ENCODE measurements at regions not wholly inside any gene's neighbourhood (a gene's known extent, or its start where the extent isn't known, plus 50 kb on each side); places are given as distances from the start of the nearest gene placed in this dataset.

- no peak for DNase-seq
These were observed 167.8 kb downstream of the ENGASE start for GRCh38 chr17:79242393-79242792.

GRCh38 chr17:79241616-79242015 lies 167.0 kb downstream of the ENGASE start:
- DNase-seq: no peak

- no peak for DNase-seq
These were observed 164.6 kb downstream of the ENGASE start for GRCh38 chr17:79239205-79239604.

GRCh38 chr17:79237448-79238053 lies 162.9 kb downstream of the ENGASE start:
- no peak for DNase-seq

GRCh38 chr17:79235808-79236207 lies 161.2 kb downstream of the ENGASE start:
- DNase-seq: no peak

DNA sequence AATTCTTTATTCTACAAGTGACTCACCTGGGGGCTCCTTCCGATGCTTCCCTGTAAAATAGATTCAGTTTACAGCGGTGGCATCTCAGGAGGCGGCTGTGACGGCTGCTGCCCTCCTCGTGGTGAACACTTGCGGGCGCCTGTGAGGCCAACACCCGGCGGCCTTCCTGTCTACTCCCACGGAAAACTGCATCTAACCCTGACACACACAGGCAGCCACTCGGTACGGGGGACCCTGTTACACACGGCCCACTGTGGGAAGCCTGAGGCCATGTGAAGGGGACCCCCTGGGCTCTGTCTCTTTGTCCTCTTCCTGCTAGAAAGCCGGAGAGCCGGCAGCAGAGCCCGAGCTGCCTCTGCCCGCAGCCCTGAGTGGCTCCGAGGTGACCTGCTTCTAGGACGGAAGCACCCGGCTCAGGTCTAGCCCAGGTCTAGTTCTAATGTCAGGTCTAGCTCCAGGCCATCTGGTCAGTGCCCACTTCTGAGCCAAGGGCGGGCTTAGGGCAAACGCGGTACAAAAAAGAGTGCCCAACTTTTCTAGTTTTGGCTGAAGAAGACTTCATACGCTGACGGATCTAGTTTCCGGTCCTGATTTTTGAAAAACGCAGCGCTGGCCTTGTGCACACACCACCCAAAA lies 159.4 kb downstream of the ENGASE start:
- DNase-seq: no peak

DNA sequence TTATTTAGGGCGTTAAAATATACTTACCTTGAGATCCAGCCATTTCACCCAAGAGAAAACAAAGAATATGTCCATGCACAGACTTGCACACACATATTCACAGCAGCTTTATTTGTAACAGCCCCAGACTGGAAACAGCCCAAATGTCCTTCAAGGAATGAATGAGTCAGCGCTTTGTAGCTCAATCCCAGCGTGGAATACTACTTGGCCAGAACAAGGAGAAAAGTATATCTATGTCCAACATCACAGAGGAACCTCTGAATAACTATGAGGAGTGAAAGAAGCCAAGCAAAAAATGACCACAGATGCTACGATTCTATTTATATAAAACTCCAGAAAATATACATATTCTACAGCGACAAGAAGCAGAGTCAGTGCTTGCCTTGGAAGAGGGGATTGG lies 158.3 kb downstream of the ENGASE start:
- DNase-seq: no peak

GRCh38 chr17:79231766-79232287 lies 157.2 kb downstream of the ENGASE start:
- no peak for DNase-seq

GRCh38 chr17:79230576-79230975 lies 156.0 kb downstream of the ENGASE start:
- DNase-seq: no peak

GRCh38 chr17:79226037-79226436 lies 151.4 kb downstream of the ENGASE start:
- no peak for DNase-seq

DNA sequence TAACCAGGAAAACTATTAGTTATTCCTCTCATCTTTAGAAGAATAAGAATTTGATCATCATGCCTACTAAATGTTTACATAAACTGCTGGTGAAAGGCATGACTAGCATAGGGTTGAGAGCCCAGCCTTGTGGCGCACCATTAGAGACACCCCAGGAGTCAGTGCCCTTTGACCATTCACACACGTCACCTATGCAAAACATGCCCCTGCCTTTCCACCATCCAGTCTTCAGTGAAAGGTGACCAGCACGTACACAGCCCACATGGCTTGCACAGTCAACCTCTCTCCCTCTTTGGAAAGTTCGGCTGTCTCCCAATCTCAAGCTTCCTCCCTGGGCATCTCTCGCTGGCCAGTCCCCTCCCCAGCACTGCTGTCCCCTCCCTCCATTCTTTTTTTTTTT lies 150.3 kb downstream of the ENGASE start:
- no peak for DNase-seq

DNA sequence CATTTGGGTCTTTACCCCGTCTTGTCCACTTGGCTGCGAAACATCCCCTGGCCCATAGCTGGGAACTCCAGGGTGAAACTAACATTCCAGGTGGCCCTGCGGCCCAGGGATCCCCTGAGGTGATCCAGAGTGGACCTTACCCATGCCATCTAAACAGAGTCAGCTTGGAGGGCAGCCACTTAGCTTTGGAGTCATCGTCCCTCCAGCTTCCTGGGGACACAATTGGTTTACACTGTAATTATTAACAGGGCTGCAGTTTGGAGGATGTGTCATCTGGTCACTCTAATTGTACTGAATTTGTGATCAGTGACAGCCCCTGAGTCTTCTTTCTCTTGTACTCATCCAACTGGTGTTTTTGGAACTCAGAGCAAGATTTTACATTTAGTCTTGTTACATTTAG lies 149.9 kb downstream of the ENGASE start:
- DNase-seq: no peak

- no peak for DNase-seq
These were observed 149.3 kb downstream of the ENGASE start for GRCh38 chr17:79223953-79224352.

- no peak for DNase-seq
These were observed 148.8 kb downstream of the ENGASE start for GRCh38 chr17:79223471-79223870.

DNA sequence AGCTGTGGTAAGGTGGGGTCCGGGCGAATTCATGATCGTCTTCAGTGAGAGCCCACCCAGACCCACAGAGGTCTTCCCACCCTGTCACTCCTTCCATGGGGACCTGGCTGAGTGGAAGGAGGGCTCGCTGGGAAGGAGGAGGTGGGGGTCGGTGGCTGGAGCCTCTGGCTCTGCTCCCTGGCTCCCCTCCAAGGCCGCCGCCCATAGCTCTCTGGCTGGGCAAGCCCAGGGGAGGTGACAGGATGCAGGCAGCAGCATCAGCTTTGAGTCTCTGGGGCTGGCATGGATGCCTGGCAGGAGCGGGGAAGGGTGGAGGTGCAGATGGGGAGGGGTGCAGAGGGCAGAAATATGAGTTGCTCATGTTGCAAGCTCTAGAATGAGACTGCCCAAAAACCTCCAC lies 147.0 kb downstream of the ENGASE start:
- DNase-seq: no peak

DNA sequence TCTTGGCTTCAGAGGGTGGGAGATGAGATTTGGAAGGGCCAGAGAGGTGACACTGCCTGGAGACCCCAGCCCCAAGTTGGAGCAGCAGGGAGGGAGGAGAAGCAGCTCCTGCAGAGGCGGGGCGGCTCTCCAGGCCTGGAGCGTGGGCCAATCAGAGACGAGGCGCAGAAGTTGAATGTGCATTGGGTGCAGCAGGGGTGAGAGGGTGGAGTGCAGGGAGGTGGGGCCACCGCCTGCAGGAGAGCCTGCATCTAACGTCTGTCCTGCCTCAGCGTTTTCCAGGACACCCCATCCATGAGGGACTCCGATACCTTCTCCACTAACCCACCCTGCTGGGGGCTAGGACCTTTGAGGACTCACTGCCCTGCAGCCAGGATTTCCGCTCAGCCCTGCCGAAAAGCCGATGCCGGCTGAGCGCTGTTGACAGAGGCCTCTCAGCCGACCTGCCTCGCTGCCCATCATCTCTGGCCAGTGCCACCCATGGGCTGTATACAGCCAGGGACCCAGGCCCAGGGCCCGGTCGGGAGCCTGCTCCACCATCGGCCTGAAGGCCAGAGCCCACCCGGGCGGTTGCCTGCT lies 146.2 kb downstream of the ENGASE start:
- DNase-seq: no peak

- no peak for DNase-seq
These were observed 145.6 kb downstream of the ENGASE start for GRCh38 chr17:79220201-79220712.

DNA sequence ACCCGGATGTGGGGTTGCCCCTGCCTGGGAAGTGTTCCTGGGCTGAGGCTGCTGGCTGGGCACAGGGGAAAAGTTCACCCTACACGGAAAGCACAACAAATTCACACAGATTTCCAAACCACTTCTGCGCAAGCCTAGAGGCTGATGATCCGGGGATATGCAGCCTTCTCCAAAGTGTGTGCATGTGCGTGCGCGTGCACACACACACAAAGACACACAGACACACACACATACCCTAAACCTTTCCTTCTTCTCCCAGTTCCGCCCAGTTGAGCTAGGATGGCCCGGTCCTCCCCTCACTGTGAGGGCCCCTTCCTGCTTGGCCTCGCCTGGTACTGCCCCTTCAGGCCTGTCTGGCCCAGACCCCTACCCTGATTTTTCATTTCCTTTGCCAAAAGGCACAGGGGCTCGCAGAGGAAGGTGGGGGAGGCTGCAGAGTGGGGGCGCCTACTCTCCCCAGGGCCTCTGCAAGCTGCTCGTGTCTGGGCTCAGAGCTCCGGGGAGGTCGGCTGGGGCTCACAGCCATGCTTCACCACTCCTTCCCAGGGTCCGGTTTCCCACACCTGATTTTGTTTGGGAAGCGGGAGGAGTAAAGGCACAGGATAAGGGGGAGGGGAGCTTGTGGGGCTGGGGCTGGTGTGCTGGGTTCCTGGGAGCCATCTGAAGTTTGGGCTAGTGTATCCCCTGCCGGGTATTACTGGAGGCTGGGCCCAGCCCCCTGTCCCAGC lies 144.7 kb downstream of the ENGASE start:
- DNase-seq: no peak

DNA sequence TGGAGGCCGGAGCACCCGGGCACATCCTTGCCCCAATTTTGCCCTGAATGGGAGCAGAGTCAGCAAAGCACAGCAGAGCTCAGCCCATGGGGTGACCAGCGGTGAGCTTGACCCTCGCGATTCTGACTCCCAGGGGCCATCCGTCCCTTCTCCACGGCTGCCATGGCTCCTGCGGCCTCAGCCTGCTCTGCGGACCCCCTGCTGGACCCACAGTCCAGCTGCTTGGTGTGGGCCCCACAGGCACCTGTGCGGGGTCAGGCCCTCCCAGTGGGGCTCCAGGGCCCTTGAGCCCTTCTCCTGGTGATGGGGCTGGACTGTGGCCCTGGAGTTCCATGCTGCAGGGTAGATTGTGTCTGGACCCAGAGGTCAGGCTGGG lies 144.2 kb downstream of the ENGASE start:
- DNase-seq: no peak

- DNase-seq: no peak
These were observed 143.7 kb downstream of the ENGASE start for GRCh38 chr17:79218175-79218824.

DNA sequence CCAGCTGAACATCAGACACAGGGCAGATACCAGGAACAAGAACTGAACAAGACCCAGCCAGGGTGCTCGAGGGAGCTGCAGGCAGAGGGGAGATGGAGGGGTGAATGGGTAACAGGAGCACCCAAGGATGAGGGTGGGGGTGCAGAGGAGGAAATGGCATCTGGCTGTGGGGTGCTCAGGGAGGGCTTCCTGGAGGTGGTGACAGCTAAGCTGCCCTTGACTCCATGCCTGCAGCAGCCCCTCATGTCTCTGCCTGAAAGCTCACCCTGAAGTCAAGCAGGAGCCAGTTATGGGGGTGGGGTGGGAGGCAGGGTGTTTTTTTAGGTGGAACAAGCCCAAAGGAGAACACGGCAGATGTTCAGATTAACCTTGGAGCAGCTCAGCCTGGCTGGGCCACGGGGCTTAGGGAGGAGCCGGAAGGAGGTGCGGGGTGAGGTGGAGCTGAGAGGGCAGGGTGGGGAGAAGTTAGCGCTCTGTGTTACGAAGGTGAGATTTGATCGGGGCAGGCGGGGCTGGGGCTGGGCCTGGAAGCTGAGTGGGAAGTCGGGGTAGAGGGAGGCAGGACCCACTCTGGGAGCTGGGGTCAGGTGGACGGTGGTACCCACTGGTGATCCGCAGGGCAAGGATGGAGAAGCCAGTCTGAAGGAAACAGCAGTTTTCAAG lies 143.0 kb downstream of the ENGASE start:
- DNase-seq: no peak

DNA sequence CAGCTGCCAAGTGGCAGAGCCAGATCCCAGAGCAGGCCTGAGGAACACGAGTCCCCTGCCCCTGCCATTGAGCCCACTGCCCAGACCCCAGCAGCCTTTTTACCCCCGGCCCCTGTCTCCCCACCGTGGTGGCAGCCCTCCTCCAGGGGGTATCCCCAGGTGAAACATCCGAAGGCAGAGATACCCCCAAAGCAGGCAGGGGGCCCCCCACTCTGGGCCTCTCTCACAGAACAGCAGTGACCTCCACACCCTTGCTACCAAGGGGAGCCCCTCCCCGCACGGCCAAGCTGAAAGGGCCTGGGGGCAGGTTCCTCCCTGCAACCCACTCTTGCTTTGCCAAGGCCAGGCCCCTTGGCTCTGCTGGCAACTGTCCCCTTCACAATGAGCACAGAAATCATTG lies 142.2 kb downstream of the ENGASE start:
- DNase-seq: no peak

Data from occipital lobe (tissue), 1 donor.